Kidney (tissue), 13 donors: ENCODE measurements at regions not wholly inside any gene's neighbourhood (a gene's known extent, or its start where the extent isn't known, plus 50 kb on each side); places are given as distances from the start of the nearest gene placed in this dataset.
"Not testable (repeated sequence)": the region's sequence is repeated elsewhere in the genome, so short reads cannot be mapped to it uniquely, and the experiment has no call there.

ENCODE experiments used
- DNase-seq, 5 donors: peaks; one replicate each; pipeline ENCODE4 v3.0.0-alpha.2; 2013 to 2020
- FAIRE-seq: peaks from 2 replicates; lab custom pipeline; 2012; peaks lifted over from hg19 to GRCh38; lab: Jason Lieb, UNC
- H3K27ac ChIP-seq, 2 donors: one replicate each; pipeline ENCODE4 v1.7.0; 2013; ENCODE audit warnings: low read depth in 2 of 2, low read length in 2 of 2, inconsistent platforms in 1 of 2
- H3K27me3 ChIP-seq: one replicate; pipeline ENCODE4 v1.7.1; 2013; ENCODE audit warnings: low read length, inconsistent platforms; ENCODE audit not compliant: control insufficient read depth, insufficient read depth
- H3K36me3 ChIP-seq, 3 donors: one replicate each; pipeline versions ENCODE4 v1.7.0 to v1.7.1; 2013; ENCODE audit warnings: low read length in 3 of 3, control low read depth in 1 of 3, inconsistent platforms in 1 of 3; ENCODE audit not compliant: insufficient read depth in 3 of 3, control insufficient read depth in 2 of 3
- H3K4me1 ChIP-seq, 3 donors: one replicate each; pipeline versions ENCODE4 v1.7.0 to v1.7.1; 2013; ENCODE audit warnings: low read length in 3 of 3, inconsistent platforms in 1 of 3, low read depth in 1 of 3; ENCODE audit not compliant: control insufficient read depth in 2 of 3, insufficient read depth in 2 of 3
- H3K4me3 ChIP-seq, 3 donors: one replicate each; pipeline versions ENCODE4 v1.7.0 to v1.8.1; 2013; ENCODE audit warnings: low read length in 3 of 3, control low read depth in 1 of 3, inconsistent platforms in 1 of 3
- H3K9ac ChIP-seq, 3 donors: one replicate each; pipeline versions ENCODE4 v1.7.0 to v1.7.1; 2013; ENCODE audit warnings: low read length in 3 of 3, control low read depth in 1 of 3, inconsistent platforms in 1 of 3
- H3K9me3 ChIP-seq, 3 donors: one replicate each; pipeline versions ENCODE4 v1.7.0 to v1.7.1; 2013; ENCODE audit warnings: low read length in 3 of 3, control low read depth in 1 of 3, inconsistent platforms in 1 of 3; ENCODE audit not compliant: control insufficient read depth in 2 of 3, insufficient read depth in 1 of 3
- CTCF ChIP-seq: IDR thresholded peaks from 3 replicates; pipeline ENCODE4 v1.5.1; 2012; ENCODE audit warnings: mild to moderate bottlenecking, moderate library complexity, borderline replicate concordance; ENCODE audit not compliant: insufficient read depth; ENCODE audit errors: extremely low read depth
- intact Hi-C: fragments of 100-400 bp; cut with DNase I; formaldehyde crosslinking; loops from one replicate; pipeline ENCODE4 v1.11.1; 2022
- donor health status: control.
- donor health status: control.
- donor health status: control.
- donor health status: control.
- donor health status: control.
- donor health status: DM: yes; HTN: yes; CAD: no.
- donor health status: Normal renal cell carcinoma (clear cell type).

GRCh38 chr1:144101397-144102045 lies 129.7 kb upstream of the FAM72C start:
- H3K9ac ChIP-seq: no peak overlapping the region
- intact Hi-C loops: no loop called here
- DNase-seq (peak in 2 of 5 donors; percentile 22 to 89), FAIRE-seq (no peak)
- H3K27ac ChIP-seq: no peak overlapping the region
- TF ChIP-seq CTCF: no peak
- H3K4me1 ChIP-seq: no peaks in the 10 kb centered on the region
- no peaks in the 10 kb centered on the region for H3K27me3 ChIP-seq
- no peak overlapping the region for H3K4me3 ChIP-seq
- H3K9me3 ChIP-seq: no peaks in the 10 kb centered on the region
- H3K36me3 ChIP-seq: no peaks in the 10 kb centered on the region

GRCh38 chr1:144077167-144077841 lies 105.5 kb upstream of the FAM72C start:
- H3K9me3 ChIP-seq, H3K4me1 ChIP-seq, H3K27me3 ChIP-seq, H3K9ac ChIP-seq, H3K4me3 ChIP-seq, H3K36me3 ChIP-seq, FAIRE-seq, intact Hi-C loops, H3K27ac ChIP-seq: not testable (repeated sequence)
- DNase-seq: peak; percentile 4 to 76 (median 20)

- H3K27me3 ChIP-seq, H3K9me3 ChIP-seq, FAIRE-seq, H3K27ac ChIP-seq, intact Hi-C loops, H3K36me3 ChIP-seq, H3K9ac ChIP-seq, H3K4me3 ChIP-seq, H3K4me1 ChIP-seq: not testable (repeated sequence)
- DNase-seq: peak in 3 of 5 donors; percentile 3 to 75 (median 11)
Observed at GRCh38 chr1:144076646-144077045, 104.9 kb upstream of the FAM72C start.

GRCh38 chr1:144070394-144071053 lies 98.7 kb upstream of the FAM72C start:
- H3K4me1 ChIP-seq, FAIRE-seq, intact Hi-C loops, H3K27ac ChIP-seq, H3K27me3 ChIP-seq, DNase-seq, H3K9ac ChIP-seq, H3K4me3 ChIP-seq, H3K9me3 ChIP-seq, H3K36me3 ChIP-seq: not testable (repeated sequence)

- H3K9me3 ChIP-seq, H3K36me3 ChIP-seq, H3K4me1 ChIP-seq, FAIRE-seq, H3K4me3 ChIP-seq, DNase-seq, H3K9ac ChIP-seq, H3K27me3 ChIP-seq, intact Hi-C loops, H3K27ac ChIP-seq: not testable (repeated sequence)
Observed at GRCh38 chr1:144067042-144067441, 95.3 kb upstream of the FAM72C start.

- H3K9ac ChIP-seq, FAIRE-seq, H3K27ac ChIP-seq, H3K27me3 ChIP-seq, H3K36me3 ChIP-seq, H3K4me1 ChIP-seq, intact Hi-C loops, H3K9me3 ChIP-seq, H3K4me3 ChIP-seq: not testable (repeated sequence)
- peak in 1 of 5 donors; percentile 4 for DNase-seq
Observed at GRCh38 chr1:144066071-144066813, 94.5 kb upstream of the FAM72C start.
